A172 (cell line): ENCODE measurements at regions not wholly inside any gene's neighbourhood (a gene's known extent, or its start where the extent isn't known, plus 50 kb on each side); places are given as distances from the start of the nearest gene placed in this dataset.
"Not testable (repeated sequence)": the region's sequence is repeated elsewhere in the genome, so short reads cannot be mapped to it uniquely, and the experiment has no call there.

Experiments
- DNase-seq: peaks from one replicate; pipeline ENCODE4 v3.0.0-alpha.2; 2015; ENCODE audit warnings: low spot score

GRCh38 chr5:21341203-21341947 is 1353.4 kb upstream of the CDH18 start:
- DNase-seq = not testable (repeated sequence)

- DNase-seq = not testable (repeated sequence)
Observed at GRCh38 chr5:21340233-21340632, 1352.2 kb upstream of the CDH18 start.

GRCh38 chr5:21336478-21336877 is 1348.5 kb upstream of the CDH18 start:
- DNase-seq = peak; percentile 2

GRCh38 chr5:21315376-21315775 is 1327.4 kb upstream of the CDH18 start:
- peak; percentile 35 for DNase-seq

- DNase-seq = peak; percentile 10
Observed at GRCh38 chr5:21301205-21301604, 1313.2 kb upstream of the CDH18 start.

GRCh38 chr5:21274361-21274760 is 1286.4 kb upstream of the CDH18 start:
- not testable (repeated sequence) for DNase-seq

GRCh38 chr5:21263361-21263760 is 1275.4 kb upstream of the CDH18 start:
- no peak for DNase-seq

- DNase-seq = no peak
Observed at GRCh38 chr5:21254161-21254560, 1266.2 kb upstream of the CDH18 start.

GRCh38 chr5:21244982-21245381 is 1257.0 kb upstream of the CDH18 start:
- DNase-seq = no peak

GRCh38 chr5:21238786-21239185 is 1250.8 kb upstream of the CDH18 start:
- DNase-seq = peak; percentile 26

GRCh38 chr5:21237461-21237860 is 1249.5 kb upstream of the CDH18 start:
- DNase-seq = no peak

GRCh38 chr5:21236971-21237427 is 1249.0 kb upstream of the CDH18 start:
- peak; percentile 83 for DNase-seq

GRCh38 chr5:21236104-21236503 is 1248.1 kb upstream of the CDH18 start:
- no peak for DNase-seq

GRCh38 chr5:21225223-21226064 is 1237.4 kb upstream of the CDH18 start:
- peak; percentile 10 for DNase-seq

- DNase-seq = no peak
Observed at GRCh38 chr5:21221616-21222015, 1233.6 kb upstream of the CDH18 start.

- DNase-seq = no peak
Observed at GRCh38 chr5:21219966-21220365, 1232.0 kb upstream of the CDH18 start.

GRCh38 chr5:21219251-21219650 is 1231.3 kb upstream of the CDH18 start:
- DNase-seq = peak; percentile 45

- no peak for DNase-seq
Observed at GRCh38 chr5:21212026-21212425, 1224.0 kb upstream of the CDH18 start.

- DNase-seq = no peak
Observed at GRCh38 chr5:21209409-21209808, 1221.4 kb upstream of the CDH18 start.

GRCh38 chr5:21199087-21199486 is 1211.1 kb upstream of the CDH18 start:
- DNase-seq = no peak

GRCh38 chr5:21195145-21195544 is 1207.1 kb upstream of the CDH18 start:
- DNase-seq = peak; percentile 12

- DNase-seq = no peak
Observed at GRCh38 chr5:21185536-21185935, 1197.5 kb upstream of the CDH18 start.

- DNase-seq = no peak
Observed at GRCh38 chr5:21184581-21184980, 1196.6 kb upstream of the CDH18 start.
